ENCODE measurements at regions not wholly inside any gene's neighbourhood (a gene's known extent, or its start where the extent isn't known, plus 50 kb on each side); places are given as distances from the start of the nearest gene placed in this dataset.
A peak's percentile ranks its signal among the peaks of the same experiment; 100 is the strongest.

DNA sequence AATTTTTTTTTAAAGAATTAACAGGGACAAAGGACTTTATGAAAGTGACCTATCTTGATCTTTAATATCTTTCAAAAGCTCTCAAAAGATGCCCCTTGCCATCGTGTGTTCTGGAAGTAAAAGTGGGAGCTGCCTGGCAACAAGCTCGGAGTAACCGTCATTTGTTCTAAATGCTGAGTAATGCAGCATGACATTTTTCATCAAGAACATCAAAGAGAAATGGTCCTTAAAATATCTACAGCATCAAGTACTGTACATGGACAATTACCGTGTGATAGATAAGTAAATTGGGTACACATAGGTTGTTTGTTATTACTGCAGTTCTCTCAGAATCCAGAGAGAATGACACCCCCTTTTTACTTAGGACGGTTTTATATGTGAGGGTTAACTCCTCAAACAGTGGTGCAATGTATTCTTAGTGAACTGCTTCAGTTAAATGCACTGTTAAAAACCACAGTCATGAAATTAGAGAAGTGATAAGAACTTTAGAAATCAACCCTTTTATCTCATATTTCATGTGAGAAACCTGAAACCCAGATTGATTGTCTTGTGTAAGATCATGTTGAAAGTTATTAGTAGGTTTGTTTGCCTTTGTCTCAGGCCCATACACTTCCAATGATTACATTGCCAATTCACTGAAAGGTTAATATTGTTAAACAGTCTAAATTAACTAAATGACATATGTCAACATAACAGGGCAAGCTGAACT lies 90.6 kb upstream of the HNMT start:
- TF ChIP-seq, protein P1, sequence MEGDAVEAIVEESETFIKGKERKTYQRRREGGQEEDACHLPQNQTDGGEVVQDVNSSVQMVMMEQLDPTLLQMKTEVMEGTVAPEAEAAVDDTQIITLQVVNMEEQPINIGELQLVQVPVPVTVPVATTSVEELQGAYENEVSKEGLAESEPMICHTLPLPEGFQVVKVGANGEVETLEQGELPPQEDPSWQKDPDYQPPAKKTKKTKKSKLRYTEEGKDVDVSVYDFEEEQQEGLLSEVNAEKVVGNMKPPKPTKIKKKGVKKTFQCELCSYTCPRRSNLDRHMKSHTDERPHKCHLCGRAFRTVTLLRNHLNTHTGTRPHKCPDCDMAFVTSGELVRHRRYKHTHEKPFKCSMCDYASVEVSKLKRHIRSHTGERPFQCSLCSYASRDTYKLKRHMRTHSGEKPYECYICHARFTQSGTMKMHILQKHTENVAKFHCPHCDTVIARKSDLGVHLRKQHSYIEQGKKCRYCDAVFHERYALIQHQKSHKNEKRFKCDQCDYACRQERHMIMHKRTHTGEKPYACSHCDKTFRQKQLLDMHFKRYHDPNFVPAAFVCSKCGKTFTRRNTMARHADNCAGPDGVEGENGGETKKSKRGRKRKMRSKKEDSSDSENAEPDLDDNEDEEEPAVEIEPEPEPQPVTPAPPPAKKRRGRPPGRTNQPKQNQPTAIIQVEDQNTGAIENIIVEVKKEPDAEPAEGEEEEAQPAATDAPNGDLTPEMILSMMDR (IDR thresholded peaks at IDR 0.05; ENCODE audit: low read depth, low read length), result no peak
- no peak for DNase-seq (ENCODE audit: extremely low read depth, low read depth)

DNA sequence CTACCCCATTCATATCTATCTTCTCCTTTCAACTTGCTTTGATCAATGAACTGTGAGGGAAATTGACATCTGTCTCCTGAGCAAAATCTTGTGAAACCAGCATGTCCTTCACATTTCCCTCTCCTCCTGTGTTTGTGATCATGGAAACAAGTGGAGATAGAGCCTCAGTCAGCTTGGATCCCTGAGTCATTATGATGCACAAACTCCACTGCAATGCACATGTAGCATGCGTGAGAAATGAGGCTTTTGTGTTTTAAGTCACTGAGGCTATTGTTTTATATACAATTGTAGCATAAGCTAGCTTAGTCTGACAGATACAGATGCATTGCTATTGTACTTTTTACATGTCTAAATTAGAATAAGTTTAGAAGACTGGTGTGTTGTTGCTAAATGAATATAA lies 85.2 kb upstream of the HNMT start:
- no peak for DNase-seq (ENCODE audit: extremely low read depth, low read depth)
- TF ChIP-seq, protein P1 (IDR thresholded peaks at IDR 0.05; ENCODE audit: low read depth, low read length), result no peak

DNA sequence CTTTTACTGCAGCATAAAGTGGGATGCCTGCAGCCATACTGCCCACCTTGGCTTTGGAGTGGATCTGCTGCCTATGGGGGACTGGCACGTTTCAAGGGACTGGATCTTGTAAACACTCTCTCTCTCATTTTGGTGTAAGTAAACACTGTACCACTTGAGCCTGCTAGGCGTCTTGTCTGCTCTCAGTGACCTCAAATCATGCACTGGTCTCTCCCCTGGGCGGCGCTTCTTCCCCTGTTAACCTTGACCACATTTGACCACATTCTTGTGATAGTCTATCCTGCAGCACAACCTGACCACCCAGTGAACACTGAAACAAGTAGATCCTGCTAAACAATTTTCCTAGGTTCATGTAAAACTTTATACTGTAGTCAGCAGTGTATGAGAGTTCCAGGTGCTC lies 82.6 kb upstream of the HNMT start:
- DNase-seq (ENCODE audit: extremely low read depth, low read depth), result no peak
- TF ChIP-seq, protein P1 (IDR thresholded peaks at IDR 0.05; ENCODE audit: low read depth, low read length), result no peak

DNA sequence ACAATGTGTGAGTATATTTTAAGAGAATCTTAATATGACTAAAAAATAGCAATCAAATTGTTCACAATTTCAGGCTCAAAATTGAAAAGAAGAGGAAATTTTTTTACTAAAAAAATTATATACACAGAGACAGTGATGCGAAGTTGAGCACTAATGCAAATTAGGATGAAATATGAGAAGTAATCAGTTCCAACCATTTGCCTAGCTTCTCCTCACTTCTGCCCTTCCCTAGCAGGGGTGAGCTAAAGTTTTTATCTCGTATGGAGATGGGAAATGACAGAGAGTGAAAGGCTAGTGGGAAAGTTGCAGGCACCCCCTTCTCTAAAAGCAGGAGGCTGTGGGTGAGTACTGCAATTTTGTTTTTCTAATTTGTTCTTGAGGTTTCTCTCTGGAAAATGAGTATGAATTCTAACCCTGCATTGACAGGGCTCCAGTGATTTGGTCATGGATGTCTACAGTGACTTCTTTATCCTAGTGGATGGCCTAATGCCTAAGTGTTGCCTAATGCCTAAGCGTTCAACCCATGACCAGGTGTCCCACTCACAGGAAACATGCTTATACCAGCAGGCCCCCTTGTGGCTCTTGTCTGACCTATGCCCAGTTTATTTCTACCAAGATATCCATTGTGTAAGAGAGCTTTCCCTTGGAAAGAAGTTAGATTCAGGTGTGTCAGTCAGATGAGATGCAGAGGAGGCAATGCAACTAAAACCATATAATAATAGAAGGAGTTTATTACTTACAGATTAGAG lies 78.0 kb upstream of the HNMT start:
- TF ChIP-seq, protein P1 (IDR thresholded peaks at IDR 0.05; ENCODE audit: low read depth, low read length), result no peak
- DNase-seq (ENCODE audit: extremely low read depth, low read depth), result no peak

DNA sequence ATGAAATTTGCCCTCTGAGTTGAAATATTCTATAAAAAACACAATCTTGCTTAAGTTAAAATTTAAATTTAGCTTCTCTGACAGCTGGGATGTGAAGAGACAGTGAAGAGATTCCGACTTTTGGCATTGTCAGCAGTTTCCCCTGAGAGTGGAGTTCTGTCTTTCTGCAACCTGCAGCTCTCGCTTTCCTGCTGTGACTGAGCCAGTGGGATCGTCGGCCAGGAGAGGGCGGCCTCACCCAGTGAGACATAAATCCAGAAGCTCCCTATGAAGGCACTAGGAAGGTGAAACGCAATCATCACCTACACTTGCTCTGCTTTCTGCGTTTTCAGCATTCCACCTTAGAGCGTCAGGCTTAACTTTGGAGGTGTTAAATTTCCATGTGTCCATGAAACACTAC lies 75.4 kb upstream of the HNMT start:
- DNase-seq (ENCODE audit: extremely low read depth, low read depth), result no peak
- TF ChIP-seq, protein P1 (IDR thresholded peaks at IDR 0.05; ENCODE audit: low read depth, low read length), result peak; percentile 37

DNA sequence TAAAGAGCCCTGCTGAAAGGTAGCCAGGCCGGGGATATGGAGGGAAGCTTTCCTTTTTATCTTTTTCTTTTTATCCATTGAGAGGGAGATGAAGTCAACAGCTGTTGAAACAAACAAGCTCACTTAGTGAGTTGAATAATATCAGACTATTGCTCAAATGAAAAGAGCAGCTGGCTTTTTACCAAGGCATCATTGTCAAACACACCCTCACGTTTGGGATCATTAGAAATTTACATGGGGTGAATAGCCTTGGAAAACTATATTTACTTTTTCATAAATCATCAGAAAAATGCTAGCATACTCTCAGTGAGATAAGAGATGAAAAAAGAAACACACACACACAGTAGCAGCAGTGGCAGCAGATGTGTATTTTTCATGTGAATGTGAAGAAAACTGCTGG lies 71.5 kb upstream of the HNMT start:
- TF ChIP-seq, protein P1 (IDR thresholded peaks at IDR 0.05; ENCODE audit: low read depth, low read length), result no peak
- no peak for DNase-seq (ENCODE audit: extremely low read depth, low read depth)

DNA sequence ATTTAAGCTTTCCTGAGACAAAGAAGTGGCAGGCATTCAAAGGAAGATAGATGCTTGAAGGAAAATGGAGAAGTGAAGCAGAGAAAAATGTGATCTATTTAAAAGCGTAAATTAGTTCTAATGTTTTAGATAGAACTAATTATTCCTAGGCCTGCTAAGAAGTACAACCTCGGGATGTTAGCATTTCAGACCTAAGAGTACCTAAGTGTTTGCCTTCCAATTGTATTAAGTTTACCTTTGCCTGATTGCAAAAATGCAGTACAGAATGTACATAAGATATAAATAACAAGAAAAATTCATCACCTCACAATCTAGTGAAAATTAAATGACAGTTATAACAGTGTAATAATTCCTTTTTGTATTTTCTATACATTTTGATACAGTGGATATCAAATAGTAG lies 71.1 kb upstream of the HNMT start:
- no peak for DNase-seq (ENCODE audit: extremely low read depth, low read depth)
- TF ChIP-seq, protein P1 (IDR thresholded peaks at IDR 0.05; ENCODE audit: low read depth, low read length), result no peak

Measured in AG09319 (cell line).